Progenitor cell of endocrine pancreas (in vitro differentiated cells): ENCODE measurements at regions not wholly inside any gene's neighbourhood (a gene's known extent, or its start where the extent isn't known, plus 50 kb on each side); places are given as distances from the start of the nearest gene placed in this dataset.

Experiments used
- DNase-seq: peaks from one replicate; pipeline ENCODE4 v3.0.0; 2021; ENCODE audit warnings: low spot score; ENCODE audit not compliant: unreplicated experiment
- H3K27ac Mint-ChIP-seq: 2 replicates; pipeline ENCODE4 v1.8.0; 2021; ENCODE audit warnings: mild to moderate bottlenecking, moderate library complexity, mixed read lengths
- H3K27me3 Mint-ChIP-seq: 2 replicates; pipeline ENCODE4 v1.8.0; 2021; ENCODE audit warnings: mixed read lengths
- H3K36me3 Mint-ChIP-seq: 2 replicates; pipeline ENCODE4 v1.8.0; 2022; ENCODE audit warnings: mixed read lengths; ENCODE audit not compliant: insufficient read depth
- H3K4me1 Mint-ChIP-seq: 2 replicates; pipeline ENCODE4 v1.8.0; 2021; ENCODE audit warnings: low read depth, mixed read lengths
- H3K4me3 Mint-ChIP-seq: 2 replicates; pipeline ENCODE4 v1.8.0; 2021; ENCODE audit warnings: low read depth, mild to moderate bottlenecking, moderate library complexity, mixed read lengths
- H3K9me3 Mint-ChIP-seq: 2 replicates; pipeline ENCODE4 v1.8.0; 2021; ENCODE audit warnings: low read depth, mixed read lengths
- CTCF ChIP-seq: fragments of 200-600 bp; sonication (generic); IDR thresholded peaks from one replicate; pipeline ENCODE4 v1.5.0; 2021; ENCODE audit warnings: antibody characterized with exemption, mild to moderate bottlenecking; ENCODE audit not compliant: unreplicated experiment

DNA sequence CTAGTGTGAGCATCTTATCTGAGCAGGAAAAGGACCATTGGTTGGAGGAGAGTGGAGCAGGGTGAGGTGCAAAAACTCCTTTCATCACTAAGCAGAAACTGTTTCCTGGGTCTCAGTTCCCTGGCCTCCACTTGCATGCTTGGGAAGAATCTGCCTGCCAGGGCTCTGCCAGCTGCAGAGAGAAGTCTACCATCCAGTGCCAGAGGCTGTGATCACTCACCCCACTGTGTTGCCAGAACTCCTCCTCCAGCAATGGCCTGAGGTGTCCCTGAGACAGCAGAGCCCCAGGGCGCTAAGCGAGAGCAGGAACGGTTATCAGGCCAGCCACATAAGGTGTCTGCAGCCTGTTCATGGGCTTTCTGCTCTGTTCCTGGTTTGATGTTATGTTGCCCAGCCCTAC lies 991.4 kb downstream of the CCSER2 start:
- H3K4me3 Mint-ChIP-seq: no peak overlapping the region
- TF ChIP-seq CTCF: no peak
- no peak for DNase-seq
- H3K9me3 Mint-ChIP-seq: no peaks in the 10 kb centered on the region
- H3K4me1 Mint-ChIP-seq: peaks cover 22% of the 10 kb centered on the region
- H3K36me3 Mint-ChIP-seq: no peaks in the 10 kb centered on the region
- H3K27ac Mint-ChIP-seq: no peak overlapping the region
- H3K27me3 Mint-ChIP-seq: no peaks in the 10 kb centered on the region

DNA sequence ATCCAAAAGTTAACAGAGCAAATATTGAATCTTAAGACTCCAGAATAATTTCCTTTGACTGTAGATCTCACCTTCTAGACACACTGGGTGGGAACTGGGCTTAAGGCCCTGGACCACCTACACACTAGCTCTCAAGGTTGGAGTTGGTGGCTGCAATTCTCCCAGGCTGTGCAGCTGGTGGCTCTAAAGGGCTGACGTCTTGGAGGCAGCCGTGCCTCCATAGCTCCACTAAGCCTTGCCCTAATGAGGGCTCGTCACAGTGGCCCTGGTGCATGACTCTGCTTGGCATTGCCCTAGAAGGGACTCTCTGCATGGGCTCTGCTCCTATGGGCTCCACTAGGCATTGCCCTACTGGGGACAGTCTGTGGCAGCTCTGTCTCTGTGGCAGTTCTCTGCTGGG lies 1005.2 kb downstream of the CCSER2 start:
- Mint-ChIP-seq H3K9me3 (peaks cover 18% of the 10 kb centered on the region), H3K4me1 (peaks cover 2% of the 10 kb centered on the region), H3K27ac (no peak overlapping the region), H3K4me3 (no peak overlapping the region), H3K27me3 (no peaks in the 10 kb centered on the region), H3K36me3 (no peaks in the 10 kb centered on the region)
- TF ChIP-seq CTCF: no peak
- no peak for DNase-seq

- H3K4me1 Mint-ChIP-seq: peaks cover 3% of the 10 kb centered on the region
- H3K4me3 Mint-ChIP-seq: no peak overlapping the region
- no peak overlapping the region for H3K27ac Mint-ChIP-seq
- H3K27me3 Mint-ChIP-seq: no peaks in the 10 kb centered on the region
- no peaks in the 10 kb centered on the region for H3K9me3 Mint-ChIP-seq
- no peaks in the 10 kb centered on the region for H3K36me3 Mint-ChIP-seq
- no peak for TF ChIP-seq CTCF
- no peak for DNase-seq
These were observed 1004.2 kb downstream of the GRID1 start for GRCh38 chr10:85362401-85362800.

- no peak overlapping the region for H3K27ac Mint-ChIP-seq
- peaks cover 10% of the 10 kb centered on the region for H3K27me3 Mint-ChIP-seq
- peaks cover 3% of the 10 kb centered on the region for H3K9me3 Mint-ChIP-seq
- no peak for DNase-seq
- H3K36me3 Mint-ChIP-seq: no peaks in the 10 kb centered on the region
- TF ChIP-seq CTCF: no peak
- no peak overlapping the region for H3K4me3 Mint-ChIP-seq
- H3K4me1 Mint-ChIP-seq: no peaks in the 10 kb centered on the region
These were observed 989.4 kb downstream of the GRID1 start for GRCh38 chr10:85377029-85377806.

DNA sequence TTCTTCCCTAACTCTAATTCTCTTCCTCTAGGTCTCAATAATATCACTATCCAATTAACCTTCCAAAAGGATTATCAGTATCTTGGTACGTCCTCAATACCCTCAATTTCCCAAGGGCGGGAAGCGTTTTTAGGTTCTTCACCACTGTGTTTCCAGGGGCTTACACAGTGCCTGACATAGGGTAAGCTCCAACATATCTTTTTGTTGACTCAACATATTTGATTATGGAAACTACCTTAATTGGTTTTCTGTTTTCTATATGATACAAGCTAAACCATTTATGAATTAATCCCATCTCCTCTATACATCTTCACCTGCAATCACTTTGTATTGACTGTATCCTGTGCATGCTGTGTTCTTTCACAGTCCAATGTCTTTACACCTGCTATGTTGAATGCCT lies 987.3 kb downstream of the GRID1 start:
- no peak for DNase-seq
- Mint-ChIP-seq H3K4me3 (no peak overlapping the region), H3K36me3 (no peaks in the 10 kb centered on the region), H3K4me1 (no peaks in the 10 kb centered on the region), H3K27me3 (peaks cover 8% of the 10 kb centered on the region), H3K27ac (no peak overlapping the region), H3K9me3 (peaks cover 3% of the 10 kb centered on the region)
- no peak for TF ChIP-seq CTCF
